ENCODE measurements at regions not wholly inside any gene's neighbourhood (a gene's known extent, or its start where the extent isn't known, plus 50 kb on each side); places are given as distances from the start of the nearest gene placed in this dataset.

- Histone ChIP-seq H3K36me3 (ENCODE audit: insufficient read depth) (no peaks in the 10 kb centered on the region), H4K20me1 (replicated peaks; ENCODE audit: insufficient read depth) (no peaks in the 10 kb centered on the region), H2AFZ (no peak overlapping the region), H3K27ac (ENCODE audit: low read depth) (peak overlapping the region; percentile 76), H3F3A (replicated peaks; ENCODE audit: low read depth) (peaks cover 4% of the 10 kb centered on the region), H3K4me2 (no peak overlapping the region; the same call in 1 of the 2 replicates), H3K4me1 (ENCODE audit: insufficient read depth) (peaks cover 47% of the 10 kb centered on the region), H3K4me3 (no peak overlapping the region), H3K27me3 (ENCODE audit: insufficient read depth) (no peaks in the 10 kb centered on the region), H3K79me2 (replicated peaks; ENCODE audit: insufficient read depth) (peaks cover 12% of the 10 kb centered on the region; the same call in 1 of the 2 replicates), H3K9me2 (ENCODE audit: insufficient read depth) (no peaks in the 10 kb centered on the region)
- Mint-ChIP-seq H3K4me1 (peaks cover 55% of the 10 kb centered on the region), H3K27me3 (ENCODE audit: insufficient read depth, low read depth, poor library complexity) (peaks cover 3% of the 10 kb centered on the region), H3K27ac (peak overlapping the region; percentile 36; the same call in 1 of the 2 replicates), H3K9me3 (no peaks in the 10 kb centered on the region), H3K36me3 (ENCODE audit: low read depth) (no peaks in the 10 kb centered on the region; the same call in 2 of the 3 replicates), H3K4me3 (no peak overlapping the region)
- DNase-seq (ENCODE audit: low spot score): no peak
- no peak for ATAC-seq
- no peak for TF ChIP-seq NANOG (IDR thresholded peaks at IDR 0.05; ENCODE audit: borderline replicate concordance)
- TF ChIP-seq ZNF331 (CRISPR knock-in tag; IDR thresholded peaks at IDR 0.05; ENCODE audit: low read depth): no peak
- TF ChIP-seq CREB1 (CRISPR knock-in tag; IDR thresholded peaks at IDR 0.05; ENCODE audit: low read depth): no peak
- TF ChIP-seq JUNB (IDR thresholded peaks at IDR 0.05; ENCODE audit: unreplicated experiment): no peak
- TF ChIP-seq EZH2phosphoT487 (IDR thresholded peaks at IDR 0.05; ENCODE audit: unreplicated experiment): no peak
- TF ChIP-seq POLR2AphosphoS5 (IDR thresholded peaks at IDR 0.05; ENCODE audit: low read depth): no peak
- TF ChIP-seq ZNF462 (CRISPR knock-in tag; IDR thresholded peaks at IDR 0.05): no peak
- no peak for TF ChIP-seq STAT1 (IDR thresholded peaks at IDR 0.05; ENCODE audit: unreplicated experiment)
- no peak for TF ChIP-seq CTCF (conservative IDR thresholded peaks at IDR 0.05; ENCODE audit: low read depth in 2 of 2)
- no peak for TF ChIP-seq REST (IDR thresholded peaks at IDR 0.05; ENCODE audit: unreplicated experiment)
- TF ChIP-seq EZH2 (IDR thresholded peaks at IDR 0.05; ENCODE audit: low read depth, unreplicated experiment): no peak
- no peak for TF ChIP-seq ETS1 (IDR thresholded peaks at IDR 0.05)
- no peak for TF ChIP-seq ZNF114 (CRISPR knock-in tag; IDR thresholded peaks at IDR 0.05)
Observed at GRCh38 chr6:14880052-14880451, 365.8 kb upstream of the JARID2 start.
